AG09309 (cell line): ENCODE measurements at regions not wholly inside any gene's neighbourhood (a gene's known extent, or its start where the extent isn't known, plus 50 kb on each side); places are given as distances from the start of the nearest gene placed in this dataset.

Source experiments
- DNase-seq: peaks from one replicate; pipeline ENCODE4 v3.0.0-alpha.2; 2010; ENCODE audit warnings: low read depth
- H3K4me3 ChIP-seq: 2 replicates; pipeline ENCODE4 v1.5.1; 2011; ENCODE audit warnings: mild to moderate bottlenecking, low read depth, low read length, moderate library complexity; ENCODE audit not compliant: control insufficient read depth
- TF ChIP-seq, protein P1 (sequence below): IDR thresholded peaks from 2 replicates; pipeline ENCODE4 v1.5.1; 2011; ENCODE audit warnings: mild to moderate bottlenecking, low read depth, low read length, inconsistent platforms; ENCODE audit not compliant: insufficient read depth, control insufficient read depth; ENCODE audit errors: missing control alignments

DNA sequence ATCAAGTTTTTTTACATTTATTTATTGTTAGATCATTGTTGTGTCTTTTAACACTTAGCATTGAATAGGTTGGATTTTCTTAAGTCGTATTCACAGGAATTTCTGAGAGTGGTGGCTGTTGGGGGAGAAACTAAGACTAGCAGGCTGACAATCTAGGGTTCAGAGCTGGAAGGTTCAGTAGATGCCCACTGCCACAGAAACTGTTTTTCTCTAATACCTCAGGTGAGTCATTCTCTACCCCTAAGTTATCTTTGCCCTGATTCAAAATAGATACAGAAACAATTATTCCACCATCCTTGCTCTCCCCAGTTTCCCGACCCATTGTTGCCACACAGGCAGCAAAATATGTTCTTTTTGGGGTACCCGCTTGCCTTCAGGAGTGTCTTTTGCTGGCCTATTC, 870.8 kb upstream of the ID2 start:
- DNase-seq: no peak
- TF ChIP-seq, protein P1, sequence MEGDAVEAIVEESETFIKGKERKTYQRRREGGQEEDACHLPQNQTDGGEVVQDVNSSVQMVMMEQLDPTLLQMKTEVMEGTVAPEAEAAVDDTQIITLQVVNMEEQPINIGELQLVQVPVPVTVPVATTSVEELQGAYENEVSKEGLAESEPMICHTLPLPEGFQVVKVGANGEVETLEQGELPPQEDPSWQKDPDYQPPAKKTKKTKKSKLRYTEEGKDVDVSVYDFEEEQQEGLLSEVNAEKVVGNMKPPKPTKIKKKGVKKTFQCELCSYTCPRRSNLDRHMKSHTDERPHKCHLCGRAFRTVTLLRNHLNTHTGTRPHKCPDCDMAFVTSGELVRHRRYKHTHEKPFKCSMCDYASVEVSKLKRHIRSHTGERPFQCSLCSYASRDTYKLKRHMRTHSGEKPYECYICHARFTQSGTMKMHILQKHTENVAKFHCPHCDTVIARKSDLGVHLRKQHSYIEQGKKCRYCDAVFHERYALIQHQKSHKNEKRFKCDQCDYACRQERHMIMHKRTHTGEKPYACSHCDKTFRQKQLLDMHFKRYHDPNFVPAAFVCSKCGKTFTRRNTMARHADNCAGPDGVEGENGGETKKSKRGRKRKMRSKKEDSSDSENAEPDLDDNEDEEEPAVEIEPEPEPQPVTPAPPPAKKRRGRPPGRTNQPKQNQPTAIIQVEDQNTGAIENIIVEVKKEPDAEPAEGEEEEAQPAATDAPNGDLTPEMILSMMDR: no peak
- H3K4me3 ChIP-seq: no peak overlapping the region

DNA sequence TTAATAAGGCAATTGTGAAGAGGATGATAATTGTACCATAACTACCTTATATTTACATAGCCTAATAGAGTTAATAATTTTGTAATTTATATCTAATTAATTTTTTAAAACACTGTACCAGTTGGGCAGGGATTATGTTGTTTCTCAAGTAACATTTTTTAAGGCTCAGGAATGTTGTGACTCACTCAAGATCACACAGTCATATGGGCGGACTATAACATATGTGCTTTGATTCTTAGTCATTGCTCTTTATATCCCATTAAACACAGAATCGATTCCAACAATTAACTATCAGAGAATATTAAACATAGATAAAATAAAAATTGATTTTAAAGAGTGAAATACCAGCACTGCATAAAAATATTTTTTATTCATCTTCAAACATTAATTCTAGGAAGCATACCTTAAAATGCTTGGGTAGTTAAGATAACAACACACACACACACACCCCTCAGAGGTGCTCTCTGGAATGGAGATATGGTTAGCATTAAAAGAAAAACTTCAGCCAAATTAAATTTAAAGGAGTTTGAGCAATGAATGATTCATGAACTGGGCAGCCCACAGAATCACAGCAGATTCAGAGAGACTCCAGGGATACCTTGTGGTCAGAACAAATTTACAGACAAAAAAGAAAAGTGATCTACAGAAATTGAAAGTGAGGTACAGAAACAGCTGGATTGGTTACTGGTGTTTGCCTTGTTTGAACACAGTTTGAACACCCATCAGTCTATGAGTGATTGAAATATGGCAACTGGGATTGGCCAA, 869.4 kb upstream of the ID2 start:
- TF ChIP-seq, protein P1: no peak
- peak; percentile 35 for DNase-seq

DNA sequence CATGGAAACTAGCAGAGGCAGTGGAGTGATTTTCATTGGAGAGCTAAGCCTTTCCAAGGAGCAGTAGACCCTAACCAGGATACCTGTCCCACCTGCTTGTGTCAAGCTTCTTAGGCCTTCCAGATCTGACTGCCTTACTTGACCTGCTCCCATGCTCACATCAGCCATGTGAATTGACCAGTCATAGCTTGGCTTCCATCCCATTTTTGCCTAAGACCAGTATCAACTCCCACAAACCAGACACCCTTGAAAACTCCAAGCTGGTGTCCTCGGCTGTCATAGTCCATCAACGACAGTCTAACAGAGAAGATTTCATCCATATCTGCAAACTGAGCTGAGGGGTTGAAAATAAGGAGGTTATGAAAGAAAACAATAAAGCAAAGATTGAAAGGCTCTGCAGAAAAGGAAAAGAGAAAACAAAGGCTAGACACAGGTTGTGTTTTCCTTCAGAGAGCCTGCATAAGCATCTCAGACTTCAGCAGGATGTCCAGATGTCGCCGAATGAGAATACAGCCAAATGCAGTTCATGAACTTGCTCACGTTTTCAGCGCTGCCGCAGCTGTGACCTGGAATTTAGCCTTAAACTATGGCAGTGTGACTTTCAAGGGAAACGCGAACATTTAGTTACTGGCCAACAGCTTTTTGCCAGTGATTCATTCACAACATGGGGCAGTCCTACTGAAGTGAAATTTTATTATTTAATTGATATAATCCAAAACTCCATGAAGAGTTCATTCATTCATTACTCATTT, 868.1 kb upstream of the ID2 start:
- H3K4me3 ChIP-seq: no peak overlapping the region
- no peak for DNase-seq
- TF ChIP-seq, protein P1: no peak

More for the DNA sequence above, 869.4 kb upstream of the ID2 start:
- no peak overlapping the region for H3K4me3 ChIP-seq

DNA sequence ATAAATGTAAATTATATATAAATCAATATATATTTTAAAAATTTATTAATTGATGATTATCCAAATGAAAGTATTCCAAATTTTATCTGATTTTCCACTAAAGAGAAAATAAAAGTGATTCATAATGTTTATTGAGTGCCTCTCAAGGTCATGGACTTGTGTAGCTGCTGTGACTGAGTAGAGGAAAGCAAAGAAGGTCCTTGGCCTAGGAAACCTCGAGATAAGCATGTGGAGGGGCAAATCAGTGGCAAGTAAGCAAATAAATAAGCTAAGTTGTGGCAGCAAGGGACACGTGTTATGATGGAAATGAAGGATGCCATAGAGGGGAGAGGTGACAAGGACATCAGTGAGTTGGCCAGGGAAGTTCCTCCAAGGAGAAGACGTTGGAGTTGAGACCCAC, 866.1 kb upstream of the ID2 start:
- TF ChIP-seq, protein P1: no peak

DNA sequence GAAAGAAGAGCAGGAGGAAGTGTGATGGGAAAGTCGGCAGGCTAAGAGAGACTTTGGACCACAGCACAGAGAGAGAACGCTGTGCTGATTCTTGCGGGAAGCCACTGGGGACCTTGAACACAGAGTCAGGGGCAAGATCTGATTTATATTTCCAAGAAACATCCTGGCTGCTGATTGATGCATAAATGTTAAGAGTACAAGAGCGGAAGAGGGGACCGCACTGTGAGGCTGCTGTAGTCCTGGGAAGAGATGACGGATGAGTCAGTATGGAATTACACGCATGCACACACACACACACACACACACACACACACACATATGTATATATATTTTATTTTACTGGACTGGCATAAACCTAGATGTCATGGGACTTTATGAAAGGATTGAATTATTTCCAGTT, 865.6 kb upstream of the ID2 start:
- DNase-seq: no peak
- TF ChIP-seq, protein P1: no peak
- no peak overlapping the region for H3K4me3 ChIP-seq

More for the DNA sequence above, 866.1 kb upstream of the ID2 start:
- no peak overlapping the region for H3K4me3 ChIP-seq
- DNase-seq: no peak

DNA sequence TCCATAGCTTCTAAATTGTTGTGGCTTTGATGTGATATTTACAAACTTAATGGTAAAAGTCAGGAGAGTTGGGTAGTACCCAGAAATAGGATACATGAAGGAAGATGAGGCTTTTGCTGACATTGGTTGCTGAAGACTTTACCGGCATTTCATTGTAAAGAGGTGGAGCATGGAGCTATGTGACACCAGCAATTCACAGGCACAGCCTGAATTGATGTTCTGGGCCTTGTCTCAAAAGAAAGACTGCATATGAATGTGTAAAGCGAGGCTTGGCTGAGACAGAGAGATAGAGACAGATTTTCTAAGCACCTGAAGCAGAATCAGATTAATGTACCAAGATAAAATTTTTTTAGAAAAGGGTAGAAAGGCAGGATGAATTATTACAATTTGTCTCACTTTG, 864.9 kb upstream of the ID2 start:
- TF ChIP-seq, protein P1: no peak
- no peak overlapping the region for H3K4me3 ChIP-seq
- DNase-seq: no peak

DNA sequence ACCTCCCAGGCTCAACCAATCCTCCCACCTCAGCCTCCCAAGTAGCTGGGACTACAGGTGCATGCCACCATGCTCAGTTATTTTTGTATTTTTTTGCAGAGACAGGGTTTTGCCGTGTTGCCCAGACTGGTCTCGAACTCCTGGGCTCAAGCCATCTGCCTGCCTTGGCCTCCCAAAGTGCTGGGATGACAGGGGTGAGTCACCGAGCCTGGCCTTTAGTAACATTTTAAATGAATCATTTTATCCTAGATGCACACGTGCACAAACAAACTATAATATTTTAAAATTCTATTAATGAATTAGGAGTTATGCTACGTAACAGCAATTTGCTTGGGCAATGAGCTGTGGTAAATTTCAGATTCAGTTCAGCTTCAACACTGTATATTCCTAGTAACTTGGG, 862.5 kb upstream of the ID2 start:
- DNase-seq: no peak
- TF ChIP-seq, protein P1: no peak
- no peak overlapping the region for H3K4me3 ChIP-seq
